Transverse colon (tissue), 4 donors: ENCODE measurements at regions not wholly inside any gene's neighbourhood (a gene's known extent, or its start where the extent isn't known, plus 50 kb on each side); places are given as distances from the start of the nearest gene placed in this dataset.

Experiments
- DNase-seq: peaks from one replicate; pipeline ENCODE4 v3.0.0-alpha.2; 2019
- H3K27ac ChIP-seq, 4 donors: fragments of 200-600 bp; sonication (generic); 2 replicates each; pipeline ENCODE4 v1.5.1; 2016 to 2018; ENCODE audit warnings: inconsistent platforms in 4 of 4
- H3K27me3 ChIP-seq: fragments of 200-600 bp; sonication (generic); 2 replicates; pipeline ENCODE4 v1.5.1; 2017; ENCODE audit warnings: inconsistent platforms
- H3K36me3 ChIP-seq, 4 donors: fragments of 200-600 bp; sonication (generic); 2 replicates each; pipeline ENCODE4 v1.5.1; 2017 to 2019; ENCODE audit warnings: inconsistent platforms in 4 of 4
- H3K4me1 ChIP-seq, 4 donors: fragments of 200-600 bp; sonication (generic); 2 replicates each; pipeline ENCODE4 v1.5.1; 2017 to 2020; ENCODE audit warnings: inconsistent platforms in 4 of 4
- H3K4me3 ChIP-seq, 4 donors: fragments of 200-600 bp; sonication (generic); 1 replicate in 1 of 4; 2 replicates in 3 of 4; pipeline versions ENCODE4 v1.5.1 to v1.6.1; 2017 to 2019; ENCODE audit warnings: inconsistent platforms in 4 of 4
- H3K9me3 ChIP-seq, 2 donors: fragments of 200-600 bp; sonication (generic); 2 replicates each; pipeline ENCODE4 v1.5.1; 2017 to 2019; ENCODE audit warnings: inconsistent platforms in 2 of 2
- CTCF ChIP-seq, 5 experiments: fragments of 200-600 bp in 3 of 5; fragments of 450-650 bp in 2 of 5; sonication (generic) in 3 of 5; IDR thresholded peaks; 1 replicate in 2 of 5; 2 replicates in 3 of 5; pipeline ENCODE4 v1.5.1; 2016 to 2017; ENCODE audit warnings: antibody characterized with exemption in 5 of 5, inconsistent platforms in 3 of 5, mild to moderate bottlenecking in 2 of 5, moderate library complexity in 1 of 5
- EP300 ChIP-seq: sonication (generic); formaldehyde crosslinking; IDR thresholded peaks from one replicate; pipeline ENCODE4 v1.6.1; 2017; ENCODE audit warnings: antibody characterized with exemption, low read depth
- POLR2A ChIP-seq: fragments of 450-650 bp; IDR thresholded peaks from one replicate; pipeline ENCODE4 v1.6.1; 2016; ENCODE audit warnings: antibody characterized with exemption, mild to moderate bottlenecking, moderate library complexity
- POLR2AphosphoS5 ChIP-seq, 3 donors: sonication (generic); formaldehyde crosslinking; IDR thresholded peaks; one replicate each; pipeline ENCODE4 v1.6.1; 2016; ENCODE audit warnings: antibody characterized with exemption in 3 of 3
- WGBS, 2 donors: methylation state at CpG; one replicate each; pipeline ENCODE4 v1.1.5; 2018; ENCODE audit warnings: low coverage in 1 of 2; 5-methylcytosine and 5-hydroxymethylcytosine counted together
- in situ Hi-C, 4 donors: fragments of 200-750 bp; cut with MboI; loops; one replicate each; pipeline versions ENCODE4 v1.15.0 to v1.15.1; 2017; ENCODE audit warnings: low sequenced_read_pairs in 3 of 4, low pct_ligation_motif_present in 1 of 4, low pct_unique_long_range_greater_than_20kb in 1 of 4
- intact Hi-C: fragments of 100-400 bp; cut with DNase I; formaldehyde crosslinking; loops from one replicate; pipeline ENCODE4 v1.15.1; 2023; ENCODE audit warnings: low total_unique reads

- intact Hi-C loops (no loop called here), in situ Hi-C loops (no loop called here)
- H3K4me3 ChIP-seq = no peak overlapping the region
- H3K4me1 ChIP-seq = no peaks in the 10 kb centered on the region
- H3K9me3 ChIP-seq = no peaks in the 10 kb centered on the region
- H3K36me3 ChIP-seq = no peaks in the 10 kb centered on the region
- DNase-seq = no peak
- H3K27me3 ChIP-seq = no peaks in the 10 kb centered on the region
- 73 to 80% methylated on average over 1 to 3 of the region's 3 CpGs for WGBS, 2 donors
- TF ChIP-seq POLR2A (no peak), EP300 (no peak), CTCF (IDR thresholded peaks at IDR 0.05) (no peak), POLR2AphosphoS5 (IDR thresholded peaks at IDR 0.05) (no peak)
- H3K27ac ChIP-seq = no peak overlapping the region
Measured at GRCh38 chrX:13875572-13875971, 58.7 kb upstream of the GPM6B start.

DNA sequence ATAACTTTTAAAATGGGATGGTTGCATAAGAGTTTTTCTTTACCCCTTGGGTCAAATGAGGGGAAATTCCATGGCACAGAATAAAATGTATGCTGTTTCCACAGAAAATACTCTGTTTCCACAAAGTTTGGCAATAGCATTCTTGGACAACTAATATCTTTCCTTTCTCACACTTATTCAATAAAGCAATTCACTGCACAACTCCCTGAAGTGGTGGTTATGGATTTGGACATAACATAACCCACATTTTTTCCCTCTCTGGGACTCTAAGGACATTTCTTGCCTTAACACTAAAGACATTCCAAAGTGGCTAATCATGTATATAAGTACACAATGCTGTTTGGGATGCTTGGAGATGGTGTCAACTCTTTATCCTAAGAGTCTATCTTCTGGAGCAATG is 51.7 kb upstream of the GPM6B start:
- no peak for TF ChIP-seq POLR2AphosphoS5 (IDR thresholded peaks at IDR 0.05)
- TF ChIP-seq EP300 = no peak
- no peak for TF ChIP-seq POLR2A
- TF ChIP-seq CTCF (IDR thresholded peaks at IDR 0.05) = no peak
- no peak for DNase-seq
- in situ Hi-C loops = no loop called here
- H3K27me3 ChIP-seq = no peaks in the 10 kb centered on the region
- H3K9me3 ChIP-seq = no peaks in the 10 kb centered on the region
- H3K4me1 ChIP-seq = no peaks in the 10 kb centered on the region
- intact Hi-C loops = no loop called here
- H3K36me3 ChIP-seq = no peaks in the 10 kb centered on the region
- no peak overlapping the region for H3K4me3 ChIP-seq
- no peak overlapping the region for H3K27ac ChIP-seq
